NCI-H146 (cell line): ENCODE measurements at regions not wholly inside any gene's neighbourhood (a gene's known extent, or its start where the extent isn't known, plus 50 kb on each side); places are given as distances from the start of the nearest gene placed in this dataset.

Experiments
- DNase-seq: peaks from one replicate; lab custom pipeline; 2025; lab: John Stamatoyannopoulos, UW

DNA sequence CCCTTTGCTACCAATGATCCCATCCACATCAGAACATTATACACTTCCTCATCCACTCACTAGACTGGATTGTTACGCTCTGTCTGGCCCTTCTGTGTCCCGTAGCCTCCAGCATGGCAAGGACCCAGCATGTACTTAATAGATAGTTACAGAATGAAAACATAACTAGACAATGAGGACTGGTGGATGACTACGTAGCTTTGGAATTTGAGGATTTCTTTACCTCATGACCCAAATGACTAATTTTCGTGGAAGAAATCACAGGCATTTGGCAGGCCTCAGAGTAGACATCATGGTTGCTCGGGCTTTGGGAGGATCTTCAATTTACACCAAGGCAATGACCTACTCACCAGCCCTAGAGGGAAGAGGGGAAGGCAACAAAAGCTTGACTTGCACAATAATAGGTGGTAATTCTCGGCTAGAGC lies 299.8 kb downstream of the TLE1 start:
- DNase-seq = no peak

DNA sequence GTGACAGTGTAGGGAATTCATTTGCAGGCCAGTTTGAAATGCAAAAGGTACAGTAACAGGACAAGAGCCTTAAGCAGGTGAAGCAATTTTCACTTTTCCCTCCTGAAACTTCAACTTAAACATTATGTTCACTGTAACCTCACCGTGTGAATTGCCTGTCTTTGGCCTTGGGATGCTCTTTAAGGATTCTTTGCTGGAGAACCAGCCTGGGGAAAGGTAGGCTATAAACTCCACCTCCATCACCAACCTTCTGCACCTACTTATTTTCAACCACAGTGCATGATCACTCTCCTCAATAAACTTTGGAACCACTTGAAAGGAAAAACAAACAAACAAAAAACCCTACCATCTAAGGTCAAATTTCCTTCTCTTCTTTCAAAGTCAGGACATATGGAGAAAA lies 300.5 kb downstream of the TLE1 start:
- DNase-seq = no peak

- DNase-seq = no peak
These were observed 301.8 kb downstream of the TLE1 start for GRCh38 chr9:81387360-81388106.

DNA sequence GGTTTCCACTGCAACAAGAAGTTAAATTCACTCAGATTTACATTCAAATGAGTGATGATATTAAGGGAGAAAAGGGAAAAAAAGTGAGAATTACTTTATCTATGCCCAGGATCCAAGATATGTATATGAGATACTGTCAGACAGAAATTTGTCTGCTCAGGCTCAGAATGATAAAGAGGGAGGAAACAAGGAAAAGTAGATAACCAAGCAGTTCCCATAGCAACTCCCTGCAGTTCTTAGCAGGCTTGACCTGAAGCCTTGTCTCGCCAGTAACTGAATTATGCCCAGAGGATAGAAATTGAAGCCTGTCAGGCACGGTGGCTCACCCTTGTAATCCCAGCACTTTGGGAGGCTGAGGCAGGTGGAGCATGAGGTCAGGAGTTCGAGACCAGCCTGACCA lies 304.4 kb downstream of the TLE1 start:
- no peak for DNase-seq

GRCh38 chr9:81382281-81382680 lies 307.1 kb downstream of the TLE1 start:
- no peak for DNase-seq

- no peak for DNase-seq
These were observed 307.7 kb downstream of the TLE1 start for GRCh38 chr9:81381694-81382093.

GRCh38 chr9:81380504-81381359 lies 308.6 kb downstream of the TLE1 start:
- no peak for DNase-seq

DNA sequence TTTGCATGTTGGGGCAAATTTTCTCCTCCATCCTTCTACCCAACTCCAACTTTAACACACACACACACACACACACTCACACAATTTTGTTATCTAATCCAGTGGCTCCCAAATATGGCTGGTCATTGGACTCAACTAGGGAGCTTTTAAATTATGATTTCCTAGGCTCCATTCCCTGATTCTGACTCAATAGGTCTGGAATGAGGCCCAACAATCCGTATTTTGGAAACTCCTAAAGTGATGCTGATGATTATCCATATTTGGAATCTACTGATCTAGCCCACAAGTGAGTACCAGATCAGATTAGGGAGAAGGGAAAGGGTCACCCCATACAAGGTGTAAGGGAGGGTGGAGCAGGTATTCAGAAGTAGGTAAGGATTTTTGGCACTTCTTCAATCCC lies 309.7 kb downstream of the TLE1 start:
- DNase-seq = no peak

DNA sequence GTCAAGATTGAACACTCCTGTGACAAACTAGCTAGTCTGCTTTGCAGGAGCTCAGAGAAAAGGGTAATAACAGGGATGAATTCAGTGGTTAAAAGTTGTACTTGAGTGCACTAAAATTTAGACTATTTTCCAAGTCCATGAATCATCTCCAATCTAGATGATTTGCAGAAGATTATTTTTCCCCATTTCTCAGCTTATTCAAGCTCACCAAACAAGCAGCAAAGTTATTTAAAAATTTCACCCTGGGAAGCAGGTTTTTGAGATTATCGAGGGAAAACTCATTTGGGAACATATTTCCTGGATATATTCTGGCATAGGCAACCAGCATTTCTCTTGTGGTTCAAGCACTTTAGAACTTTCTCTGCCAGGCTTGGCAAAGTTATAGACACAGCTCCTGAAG lies 311.4 kb downstream of the TLE1 start:
- DNase-seq = no peak

- DNase-seq = no peak
These were observed 312.0 kb downstream of the TLE1 start for GRCh38 chr9:81377320-81377719.

DNA sequence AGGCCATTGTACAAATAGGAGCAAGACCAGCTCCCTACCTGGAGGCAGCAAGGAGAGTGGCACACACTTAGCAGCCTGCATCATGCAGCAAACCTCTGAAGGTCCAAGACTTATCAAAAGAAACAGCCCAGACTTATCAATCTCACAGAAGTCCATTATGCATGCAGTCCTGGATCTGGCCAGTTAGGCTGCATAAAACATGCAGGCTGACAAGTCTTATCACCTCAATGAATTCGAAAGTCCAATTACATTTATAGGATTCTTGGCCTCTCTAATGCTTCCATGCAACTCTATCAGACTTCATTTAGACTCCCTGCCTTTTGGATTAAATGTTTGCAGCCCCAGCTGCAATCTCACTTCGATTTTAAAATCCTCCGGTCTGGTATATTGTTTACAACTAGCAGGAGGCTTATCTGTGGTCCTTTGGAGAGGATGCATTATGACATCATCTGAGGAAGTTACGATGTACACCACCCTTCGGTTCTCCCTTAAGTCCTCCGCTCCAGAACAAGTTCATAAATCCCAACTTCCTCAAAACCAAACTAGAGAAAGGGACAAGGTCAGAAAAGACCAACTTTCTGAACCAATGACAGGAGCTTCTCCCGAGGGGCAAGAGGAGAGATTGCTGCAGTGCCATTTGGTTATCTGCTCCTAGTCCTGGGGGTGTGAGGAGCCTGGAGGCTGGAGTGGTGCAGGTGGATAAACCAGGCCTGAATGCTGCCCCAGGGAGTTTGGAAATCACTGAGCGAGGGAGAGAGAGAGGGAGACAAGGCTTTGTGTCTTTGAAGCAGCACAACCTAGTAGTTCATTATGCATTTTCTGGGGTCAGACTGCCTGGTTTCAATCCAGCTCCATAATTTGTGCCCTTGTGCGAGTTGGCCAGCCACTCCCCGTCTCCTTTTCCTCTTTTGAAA lies 313.9 kb downstream of the TLE1 start:
- no peak for DNase-seq

DNA sequence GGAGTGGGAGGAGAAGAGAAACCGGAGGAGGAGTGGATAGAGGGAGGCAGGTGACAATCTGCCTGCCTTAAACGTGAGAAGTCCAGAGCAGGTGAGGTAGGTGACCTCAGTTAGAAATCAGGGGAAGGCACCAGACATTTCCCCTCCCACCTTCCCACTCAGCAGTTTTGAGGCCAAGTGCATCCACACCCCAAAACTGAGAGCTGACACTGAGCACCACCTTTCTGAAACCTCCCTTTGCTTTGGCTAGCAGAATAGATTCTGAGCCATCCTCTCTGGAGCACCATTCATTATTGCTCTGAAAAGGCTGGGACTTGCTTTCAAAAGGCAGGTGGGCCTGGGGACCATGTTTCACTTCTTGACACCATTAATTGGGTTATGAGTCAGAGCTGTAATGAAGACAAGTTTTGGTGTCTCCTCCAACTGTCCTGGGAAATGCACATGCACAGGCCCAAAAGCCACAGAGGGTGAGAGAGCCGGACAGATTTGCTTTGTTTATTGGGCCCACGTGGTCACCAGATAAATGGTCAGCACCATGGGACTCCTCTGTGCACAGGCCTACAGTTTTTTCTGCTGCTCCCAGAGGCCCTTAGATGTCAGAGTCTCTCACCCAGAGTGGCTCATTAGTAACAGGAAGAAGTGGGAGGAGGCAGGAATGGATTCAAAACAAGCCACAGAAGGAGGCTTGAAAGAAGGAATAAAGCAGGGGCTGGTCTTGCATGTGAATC lies 314.7 kb downstream of the TLE1 start:
- DNase-seq = no peak

- DNase-seq = no peak
These were observed 316.1 kb downstream of the TLE1 start for GRCh38 chr9:81373294-81373693.

DNA sequence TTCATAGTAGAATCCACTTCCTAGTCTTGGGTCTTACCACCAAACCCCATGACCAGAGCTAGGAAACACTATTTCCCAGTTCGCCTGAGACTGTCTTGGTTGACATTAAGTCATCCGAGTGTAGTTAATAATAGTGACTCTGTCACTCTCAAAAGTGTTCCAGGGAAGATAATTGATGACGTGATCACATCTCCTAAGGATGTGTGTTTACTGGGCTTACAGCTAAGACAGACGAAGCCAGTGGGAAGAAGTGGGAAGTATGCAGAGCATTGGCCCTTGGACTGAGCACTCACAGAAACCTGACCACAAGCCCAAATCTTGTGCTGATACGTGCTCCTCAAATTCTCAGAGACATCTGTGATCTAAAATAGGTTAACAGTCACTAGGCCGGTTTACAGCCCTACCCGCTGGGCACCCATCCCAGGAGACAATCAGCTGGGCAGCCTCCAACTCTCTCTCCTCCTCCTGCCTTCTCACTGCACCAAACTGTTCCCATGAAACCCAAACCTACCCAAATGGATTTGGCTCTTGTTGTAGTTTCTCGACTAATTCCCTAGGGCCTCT lies 316.6 kb downstream of the TLE1 start:
- DNase-seq = no peak

DNA sequence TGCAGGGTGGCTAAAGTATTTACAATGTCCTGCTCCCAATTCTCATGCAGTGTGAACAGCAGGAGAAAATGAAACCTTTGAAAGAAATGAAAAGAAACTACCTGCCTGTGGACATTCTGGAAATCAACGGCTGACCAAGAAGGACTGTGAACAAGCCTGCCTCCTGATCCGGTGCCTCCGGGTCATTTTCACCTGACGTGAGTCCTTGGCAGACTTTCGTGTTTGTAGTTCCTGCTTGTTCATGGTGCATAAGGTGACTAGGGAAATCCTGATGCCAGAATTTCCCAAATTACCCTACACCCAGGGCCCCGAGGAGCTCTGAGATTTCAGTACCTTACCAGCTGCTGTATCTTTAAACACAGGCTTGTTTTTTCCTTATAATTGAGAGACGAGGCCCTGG lies 317.5 kb downstream of the TLE1 start:
- DNase-seq = no peak

DNA sequence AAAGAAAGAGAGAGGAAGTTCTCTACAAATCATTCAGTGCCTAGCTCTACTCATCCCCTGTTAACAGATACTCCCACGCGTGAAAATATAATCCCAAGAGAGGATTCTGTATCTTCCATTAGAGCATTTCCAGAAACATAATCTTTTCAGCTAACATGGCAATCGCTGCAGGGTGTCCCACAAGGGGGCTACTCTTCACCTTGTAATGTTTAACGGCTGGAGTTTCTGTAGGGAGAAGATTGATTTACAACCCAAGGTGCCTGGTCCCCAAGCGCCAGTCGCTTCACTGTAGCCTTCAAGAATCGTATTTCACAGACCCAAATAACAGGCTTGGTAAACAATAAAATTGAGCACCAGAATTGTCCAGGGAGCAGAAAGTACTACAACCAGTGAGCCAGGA lies 318.7 kb downstream of the TLE1 start:
- no peak for DNase-seq

DNA sequence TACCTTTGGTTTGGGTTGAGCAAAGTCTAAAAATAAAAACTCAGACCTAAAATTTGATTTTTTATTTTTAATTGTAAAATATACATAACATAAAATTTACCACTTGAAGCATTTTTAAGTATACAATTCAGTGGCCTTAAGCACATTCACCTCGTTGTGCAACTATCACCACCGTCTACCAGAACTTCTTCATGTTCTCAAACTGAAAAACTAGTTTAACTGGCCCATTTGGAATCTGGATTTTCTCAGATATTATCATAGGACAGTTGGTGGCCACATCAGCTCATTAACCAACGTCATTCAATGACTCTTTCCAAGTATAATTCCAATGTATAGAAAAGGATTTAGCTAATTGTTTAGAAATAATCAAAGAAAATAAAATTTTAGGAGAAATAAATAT lies 319.3 kb downstream of the TLE1 start:
- DNase-seq = no peak

- DNase-seq = no peak
These were observed 320.2 kb downstream of the TLE1 start for GRCh38 chr9:81369121-81369520.

GRCh38 chr9:81363916-81364480 lies 325.3 kb downstream of the TLE1 start:
- DNase-seq = no peak

DNA sequence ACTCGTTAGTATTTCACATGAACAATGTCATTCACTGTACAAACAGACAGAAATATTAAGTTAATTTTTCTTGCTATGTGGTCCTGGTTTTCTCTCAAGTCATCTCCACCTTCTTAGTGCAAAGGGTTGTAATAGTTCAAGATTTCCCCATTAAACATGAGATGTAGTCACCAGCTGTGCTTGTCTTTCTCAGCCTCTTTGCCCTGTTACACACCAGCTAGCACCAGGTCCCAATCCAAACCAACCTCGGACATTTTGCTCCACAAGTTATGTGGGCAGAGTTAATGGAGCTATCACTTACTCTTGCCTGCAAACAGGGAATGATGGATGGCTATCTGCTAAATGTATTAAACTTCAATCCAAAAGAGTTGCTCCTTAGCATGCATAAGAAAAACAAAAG lies 328.1 kb downstream of the TLE1 start:
- DNase-seq = no peak

- DNase-seq = no peak
These were observed 338.2 kb downstream of the TLE1 start for GRCh38 chr9:81351166-81351565.
